Muscle layer of duodenum (tissue), 2 donors: ENCODE measurements at regions not wholly inside any gene's neighbourhood (a gene's known extent, or its start where the extent isn't known, plus 50 kb on each side); places are given as distances from the start of the nearest gene placed in this dataset.

Experiments
- H3K27ac ChIP-seq: one replicate; pipeline ENCODE4 v1.7.0; 2013; ENCODE audit warnings: mild to moderate bottlenecking, low read length
- H3K27me3 ChIP-seq: one replicate; pipeline ENCODE4 v1.7.0; 2013; ENCODE audit warnings: low read depth, mild to moderate bottlenecking, control low read depth, low read length
- H3K36me3 ChIP-seq, 2 donors: one replicate each; pipeline ENCODE4 v1.7.0; 2013; ENCODE audit warnings: low read length in 2 of 2, control low read depth in 1 of 2, mild to moderate bottlenecking in 1 of 2; ENCODE audit not compliant: insufficient read depth in 2 of 2, control insufficient read depth in 1 of 2
- H3K4me1 ChIP-seq, 2 donors: one replicate each; pipeline ENCODE4 v1.7.0; 2013; ENCODE audit warnings: low read length in 2 of 2, mild to moderate bottlenecking in 2 of 2, control low read depth in 1 of 2, moderate library complexity in 1 of 2; ENCODE audit not compliant: insufficient read depth in 2 of 2, control insufficient read depth in 1 of 2
- H3K4me3 ChIP-seq, 2 donors: one replicate each; pipeline ENCODE4 v1.7.0; 2013; ENCODE audit warnings: low read length in 2 of 2, low read depth in 1 of 2, mild to moderate bottlenecking in 1 of 2
- H3K9me3 ChIP-seq, 2 donors: one replicate each; pipeline ENCODE4 v1.7.0; 2013; ENCODE audit warnings: low read length in 2 of 2, control low read depth in 1 of 2, mild to moderate bottlenecking in 1 of 2; ENCODE audit not compliant: control insufficient read depth in 1 of 2
- donor health status: healthy.

DNA sequence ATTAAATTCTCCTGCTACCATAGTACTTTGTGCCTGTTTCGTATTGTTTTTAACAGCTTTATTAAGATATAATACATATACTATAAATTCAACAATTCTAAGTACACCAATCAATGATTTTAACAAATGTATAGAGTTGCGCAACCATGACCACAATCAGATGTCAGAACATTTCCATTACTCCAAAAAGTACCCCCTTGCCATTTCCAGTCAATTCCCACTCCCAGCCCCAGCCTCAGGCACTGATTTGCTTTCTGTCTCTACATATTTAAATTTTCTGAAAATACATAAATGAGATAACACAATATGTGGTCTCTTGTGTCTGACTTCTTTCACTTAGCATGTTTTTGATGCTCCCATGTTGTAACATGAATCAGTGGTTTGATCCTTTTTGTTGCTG lies 193.9 kb downstream of the FIGN start:
- Histone ChIP-seq H3K4me1 (no peaks in the 10 kb centered on the region), H3K36me3 (no peaks in the 10 kb centered on the region), H3K27me3 (no peaks in the 10 kb centered on the region), H3K27ac (no peak overlapping the region), H3K4me3 (no peak overlapping the region), H3K9me3 (no peaks in the 10 kb centered on the region)

DNA sequence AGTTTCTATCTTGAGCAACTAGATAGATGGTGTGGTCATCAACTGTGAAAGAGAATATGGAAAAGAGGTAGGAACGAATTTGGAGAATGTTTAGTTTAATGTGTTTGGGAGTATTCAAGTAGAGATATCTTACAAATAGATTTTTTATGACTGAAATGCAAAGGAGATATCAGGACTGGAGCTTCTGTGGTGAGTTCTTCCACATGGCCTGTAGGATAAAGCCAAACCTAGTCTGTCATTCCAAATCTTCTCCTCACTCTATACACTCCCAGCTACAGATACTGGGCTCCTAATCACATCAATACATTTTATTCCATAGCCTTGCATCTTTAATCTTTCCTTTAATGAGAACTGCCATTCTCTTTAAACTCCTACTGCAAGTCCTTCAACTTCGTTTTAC lies 194.3 kb downstream of the FIGN start:
- Histone ChIP-seq H3K36me3 (no peaks in the 10 kb centered on the region), H3K9me3 (no peaks in the 10 kb centered on the region), H3K27ac (no peak overlapping the region)

DNA sequence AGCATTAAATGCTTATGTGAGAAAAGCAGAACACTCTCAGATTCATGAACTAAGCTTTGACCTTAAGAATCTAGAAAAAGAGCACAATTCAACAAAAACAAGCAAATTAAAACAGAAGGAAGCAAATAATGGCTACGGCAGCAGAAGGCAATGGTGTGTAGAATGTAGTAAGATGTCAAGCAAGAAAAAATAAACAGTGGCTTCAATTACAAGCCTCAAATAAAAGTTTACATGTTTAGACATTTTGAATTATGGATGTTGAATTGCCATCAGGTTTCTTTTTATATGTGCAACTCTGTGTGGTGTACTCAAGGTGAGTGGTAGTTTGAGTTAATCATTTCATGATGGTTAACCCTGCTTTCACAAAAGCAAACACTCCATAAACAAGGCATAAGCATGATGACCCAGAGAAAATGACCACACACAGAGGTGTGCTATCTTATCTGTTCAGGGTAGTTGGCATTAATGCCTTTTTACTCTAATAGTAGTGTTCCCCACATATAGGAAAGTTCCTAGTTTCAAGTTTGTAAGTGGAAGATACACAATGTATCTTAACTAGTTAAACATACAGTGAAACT lies 207.1 kb downstream of the FIGN start:
- Histone ChIP-seq H3K9me3 (peaks cover 0 to under 1% of the 10 kb centered on the region in 2 donors), H3K36me3 (no peaks in the 10 kb centered on the region), H3K27ac (no peak overlapping the region), H3K27me3 (no peaks in the 10 kb centered on the region), H3K4me3 (no peak overlapping the region), H3K4me1 (no peaks in the 10 kb centered on the region)

More for the DNA sequence above, 194.3 kb downstream of the FIGN start:
- Histone ChIP-seq H3K4me3 (no peak overlapping the region), H3K27me3 (no peaks in the 10 kb centered on the region), H3K4me1 (no peaks in the 10 kb centered on the region)

DNA sequence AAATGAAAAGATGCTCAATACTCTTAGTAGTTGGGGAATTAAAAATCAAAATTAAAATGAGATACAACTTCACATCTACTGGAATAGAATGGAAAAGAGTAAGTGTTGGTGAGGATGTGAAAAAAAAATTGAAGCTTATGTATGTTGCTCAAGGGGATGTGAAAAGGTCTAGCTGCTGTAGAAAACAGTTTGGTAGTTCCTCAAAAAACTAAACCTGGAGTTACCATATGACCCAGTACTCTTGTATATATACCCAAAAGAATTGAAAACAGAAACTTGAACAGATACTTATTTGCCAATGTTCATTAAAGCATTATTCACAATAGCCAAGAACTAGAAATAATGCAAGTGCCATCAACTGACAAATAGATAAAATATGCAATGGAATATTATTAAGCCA lies 208.4 kb downstream of the FIGN start:
- no peak overlapping the region for H3K27ac ChIP-seq
- no peaks in the 10 kb centered on the region for H3K27me3 ChIP-seq
- no peaks in the 10 kb centered on the region for H3K4me1 ChIP-seq
- no peak overlapping the region for H3K4me3 ChIP-seq
- H3K9me3 ChIP-seq = peaks cover 0 to 9% of the 10 kb centered on the region in 2 donors
- H3K36me3 ChIP-seq = no peaks in the 10 kb centered on the region

DNA sequence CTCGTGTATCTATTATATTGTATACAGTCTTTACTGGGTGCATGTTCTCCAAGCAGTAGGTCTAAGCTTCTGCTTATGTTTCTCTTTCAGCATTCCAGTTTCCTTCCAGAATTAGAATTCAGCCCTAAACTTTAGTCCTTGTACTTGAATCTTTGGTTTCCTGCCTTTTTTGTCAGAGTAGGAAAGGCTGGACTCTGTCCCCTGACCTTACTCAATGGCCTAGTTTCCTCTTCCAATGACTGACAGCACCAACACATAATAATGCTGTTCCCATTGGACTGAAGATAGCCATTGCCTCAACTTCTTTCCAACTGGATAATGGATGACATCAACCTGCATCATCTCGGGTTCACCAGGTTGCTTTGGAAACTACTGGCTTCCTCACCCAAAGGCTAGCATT lies 217.0 kb downstream of the FIGN start:
- H3K36me3 ChIP-seq = no peaks in the 10 kb centered on the region
- no peak overlapping the region for H3K4me3 ChIP-seq
- H3K27ac ChIP-seq = no peak overlapping the region
- H3K9me3 ChIP-seq = peaks cover 0 to 11% of the 10 kb centered on the region in 2 donors
- H3K4me1 ChIP-seq = no peaks in the 10 kb centered on the region
- H3K27me3 ChIP-seq = no peaks in the 10 kb centered on the region

DNA sequence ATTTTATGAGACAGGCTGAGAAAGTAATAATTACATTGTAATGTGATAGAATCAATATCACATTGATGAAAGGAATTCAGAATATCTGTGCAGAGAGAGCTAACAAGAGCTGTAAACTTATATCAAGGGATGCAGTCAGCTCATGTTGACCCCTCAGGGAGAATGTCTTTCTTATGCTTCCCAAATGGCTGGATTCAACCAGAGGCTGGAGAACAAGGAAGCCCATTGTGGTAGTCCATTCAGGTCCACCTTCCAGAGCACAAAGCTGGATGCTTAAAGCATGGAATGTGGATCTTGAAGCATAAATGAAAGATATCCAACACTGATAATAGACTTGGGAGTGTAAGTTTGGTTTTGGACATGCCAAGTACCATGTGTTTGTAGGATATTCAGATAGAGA lies 220.0 kb downstream of the FIGN start:
- Histone ChIP-seq H3K4me1 (no peaks in the 10 kb centered on the region), H3K27me3 (no peaks in the 10 kb centered on the region), H3K27ac (no peak overlapping the region), H3K9me3 (no peaks in the 10 kb centered on the region), H3K4me3 (no peak overlapping the region), H3K36me3 (no peaks in the 10 kb centered on the region)

DNA sequence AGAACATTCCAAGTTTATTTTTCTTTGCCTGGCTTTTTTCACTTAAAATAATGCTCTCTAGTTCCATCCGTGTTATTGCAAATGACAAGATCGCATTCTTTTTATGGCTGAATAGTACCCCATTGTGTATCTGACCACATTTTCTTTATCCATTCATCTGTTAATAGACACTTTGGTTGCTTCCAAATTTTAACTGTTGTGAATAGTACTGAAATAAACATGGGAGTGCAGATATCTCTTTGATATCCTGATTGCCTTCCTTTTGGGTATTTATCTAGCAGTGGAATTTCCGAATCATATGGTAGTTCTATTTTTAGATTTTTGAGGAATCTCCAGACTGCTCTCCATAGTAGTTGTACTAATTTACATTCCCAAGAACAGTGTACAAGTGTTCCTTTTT lies 230.5 kb downstream of the FIGN start:
- H3K27ac ChIP-seq = no peak overlapping the region
- H3K4me3 ChIP-seq = no peak overlapping the region
- no peaks in the 10 kb centered on the region for H3K4me1 ChIP-seq
- H3K9me3 ChIP-seq = no peaks in the 10 kb centered on the region
- no peaks in the 10 kb centered on the region for H3K27me3 ChIP-seq
- H3K36me3 ChIP-seq = no peaks in the 10 kb centered on the region

DNA sequence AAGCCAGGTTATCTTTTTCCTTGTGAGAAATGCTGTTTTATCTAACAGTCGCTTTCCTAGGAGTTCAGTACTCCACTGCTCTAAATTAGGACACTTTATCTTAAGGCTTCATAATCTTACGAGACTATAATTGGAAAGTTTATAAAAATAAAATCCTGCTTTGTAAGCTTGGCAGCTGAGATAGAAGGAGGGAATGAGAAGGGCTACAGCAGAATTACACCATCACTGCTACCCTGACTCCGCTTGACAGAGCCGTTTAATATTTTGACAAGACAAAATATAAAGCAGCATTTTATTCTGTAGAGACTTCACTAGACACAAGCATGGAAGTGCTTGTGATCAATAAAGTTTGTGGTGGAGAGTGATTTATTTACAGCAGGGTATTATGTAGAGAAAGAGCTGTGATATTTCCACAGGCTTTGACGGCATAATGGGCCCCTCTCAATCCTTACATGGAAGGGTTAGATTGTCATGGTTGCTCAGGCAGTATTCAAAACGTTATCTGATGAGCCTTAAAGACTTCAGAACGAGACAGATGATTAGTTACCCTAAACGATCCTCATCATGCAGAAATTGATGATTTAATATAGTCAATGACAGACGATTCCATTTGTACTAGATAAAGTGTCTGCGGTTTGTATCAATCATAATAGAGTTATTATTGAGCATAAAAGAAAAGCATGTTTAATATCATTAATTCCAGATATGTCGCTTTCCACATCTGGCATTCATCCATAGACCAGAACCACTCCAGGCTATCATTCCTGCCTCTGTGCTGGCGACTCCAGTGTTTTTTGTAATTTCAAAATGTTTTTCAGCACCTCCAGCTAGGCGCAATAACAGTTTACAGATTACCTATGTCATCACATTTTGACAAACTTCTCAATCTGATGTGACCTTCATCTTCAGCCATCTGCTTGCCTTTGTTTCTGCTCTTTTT lies 242.2 kb downstream of the FIGN start:
- H3K36me3 ChIP-seq = no peaks in the 10 kb centered on the region
- H3K4me3 ChIP-seq = no peak overlapping the region
- no peak overlapping the region for H3K27ac ChIP-seq
- H3K9me3 ChIP-seq = peaks cover 0 to 5% of the 10 kb centered on the region in 2 donors
- H3K4me1 ChIP-seq = no peaks in the 10 kb centered on the region
- H3K27me3 ChIP-seq = no peaks in the 10 kb centered on the region

DNA sequence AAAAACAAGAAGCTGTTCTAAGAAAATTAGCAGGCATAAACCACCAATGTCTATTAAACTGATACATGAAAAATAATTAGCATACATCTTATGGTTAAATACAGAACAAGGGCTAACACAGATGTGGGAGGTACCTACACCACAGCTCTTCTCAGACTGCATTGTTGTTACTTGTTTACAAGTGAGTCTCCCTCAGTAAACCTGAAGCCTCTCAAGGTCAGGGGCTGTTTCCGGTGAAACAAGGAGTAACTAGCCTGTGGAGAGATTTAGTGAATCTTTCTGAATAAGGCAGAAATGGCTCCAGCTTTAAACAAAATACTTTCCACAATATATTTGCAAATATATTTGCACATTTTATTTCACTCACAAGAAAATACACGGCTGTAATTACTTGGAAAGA lies 244.0 kb downstream of the FIGN start:
- Histone ChIP-seq H3K36me3 (no peaks in the 10 kb centered on the region), H3K4me1 (no peaks in the 10 kb centered on the region), H3K27ac (no peak overlapping the region), H3K27me3 (no peaks in the 10 kb centered on the region), H3K4me3 (no peak overlapping the region), H3K9me3 (no peaks in the 10 kb centered on the region)

DNA sequence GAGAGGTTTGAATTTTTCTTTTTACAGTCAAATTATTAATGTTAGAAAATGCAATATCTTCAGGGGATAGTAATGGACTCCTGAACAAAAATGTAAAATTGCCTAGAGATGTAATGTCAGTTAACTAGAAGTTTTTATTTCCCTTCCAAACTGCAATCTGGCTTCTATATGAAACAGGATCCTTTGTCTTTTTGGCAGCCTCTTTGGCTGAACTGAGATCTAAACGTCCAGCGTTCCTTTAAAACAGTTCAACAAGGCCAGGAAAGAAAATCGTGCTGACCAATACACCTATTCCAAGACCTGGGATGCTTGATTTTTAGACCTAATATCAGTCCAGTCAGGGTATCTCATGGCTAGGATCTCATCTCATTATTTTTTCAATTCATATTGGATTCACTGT lies 245.5 kb downstream of the FIGN start:
- no peaks in the 10 kb centered on the region for H3K27me3 ChIP-seq
- no peak overlapping the region for H3K4me3 ChIP-seq

DNA sequence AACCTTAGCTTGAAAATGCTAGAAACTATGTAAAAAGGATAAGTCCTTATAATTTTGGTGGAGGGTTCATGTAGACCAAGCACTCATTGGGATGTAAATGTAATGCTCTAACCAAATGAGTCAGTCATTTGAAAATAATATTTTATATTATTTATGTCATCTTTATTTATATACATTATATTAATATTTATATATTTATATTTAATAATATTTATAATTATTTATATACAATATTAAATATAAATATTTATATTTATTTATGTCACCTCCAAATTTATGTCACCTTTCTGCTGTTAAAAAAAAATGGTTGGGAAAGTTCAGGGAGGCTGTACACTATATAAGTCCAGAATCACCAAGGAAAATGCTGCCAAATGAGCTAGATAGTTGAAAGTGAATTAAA lies 254.3 kb downstream of the FIGN start:
- Histone ChIP-seq H3K27ac (no peak overlapping the region), H3K4me1 (no peaks in the 10 kb centered on the region), H3K27me3 (no peaks in the 10 kb centered on the region), H3K4me3 (no peak overlapping the region), H3K9me3 (no peaks in the 10 kb centered on the region), H3K36me3 (no peaks in the 10 kb centered on the region)

More for the DNA sequence above, 245.5 kb downstream of the FIGN start:
- no peaks in the 10 kb centered on the region for H3K36me3 ChIP-seq
- H3K9me3 ChIP-seq = no peaks in the 10 kb centered on the region
- no peaks in the 10 kb centered on the region for H3K4me1 ChIP-seq
- no peak overlapping the region for H3K27ac ChIP-seq
